Mesendoderm (in vitro differentiated cells): ENCODE measurements at regions not wholly inside any gene's neighbourhood (a gene's known extent, or its start where the extent isn't known, plus 50 kb on each side); places are given as distances from the start of the nearest gene placed in this dataset.

Source experiments
- DNase-seq: peaks from one replicate; pipeline ENCODE4 v3.0.0; 2013
- H2AK5ac ChIP-seq: 2 replicates; pipeline ENCODE4 v1.6.1; 2013; ENCODE audit warnings: low read length, inconsistent platforms
- H2BK120ac ChIP-seq: 2 replicates; pipeline ENCODE4 v1.6.1; 2013; ENCODE audit warnings: low read depth, mild to moderate bottlenecking, low read length, moderate library complexity, mixed read lengths
- H2BK15ac ChIP-seq: replicated peaks from 2 replicates; pipeline ENCODE4 v1.6.1; 2013; ENCODE audit warnings: low read depth, mild to moderate bottlenecking, moderate library complexity
- H2BK5ac ChIP-seq: 2 replicates; pipeline ENCODE4 v1.6.1; 2013; ENCODE audit warnings: low read length, inconsistent platforms
- H3K18ac ChIP-seq: 2 replicates; pipeline ENCODE4 v1.6.1; 2013; ENCODE audit warnings: mild to moderate bottlenecking, low read length, mixed read lengths
- H3K23ac ChIP-seq: one replicate; pipeline ENCODE4 v1.6.1; 2013; ENCODE audit warnings: low read length
- H3K27ac ChIP-seq: 2 replicates; pipeline ENCODE4 v1.5.1; 2013; ENCODE audit warnings: low read depth, mild to moderate bottlenecking, inconsistent platforms, low read length, moderate library complexity
- H3K27me3 ChIP-seq: 2 replicates; pipeline ENCODE4 v1.6.1; 2013; ENCODE audit warnings: low read length, control low read depth, mild to moderate bottlenecking, inconsistent platforms; ENCODE audit not compliant: insufficient read depth, poor library complexity
- H3K36me3 ChIP-seq: 2 replicates; pipeline ENCODE4 v1.6.1; 2013; ENCODE audit warnings: low read length, inconsistent platforms; ENCODE audit not compliant: control insufficient read depth, insufficient read depth
- H3K4ac ChIP-seq: one replicate; pipeline ENCODE4 v1.6.1; 2013; ENCODE audit warnings: low read depth, mild to moderate bottlenecking, low read length, moderate library complexity
- H3K4me1 ChIP-seq: 2 replicates; pipeline ENCODE4 v1.6.1; 2013; ENCODE audit warnings: low read depth, low read length, inconsistent platforms; ENCODE audit not compliant: control insufficient read depth
- H3K4me2 ChIP-seq: 2 replicates; pipeline ENCODE4 v1.6.1; 2013; ENCODE audit warnings: low read length
- H3K4me3 ChIP-seq: 2 replicates; pipeline ENCODE4 v1.5.1; 2013; ENCODE audit warnings: mild to moderate bottlenecking, low read length
- H3K56ac ChIP-seq: one replicate; pipeline ENCODE4 v1.6.1; 2013; ENCODE audit warnings: low read length
- H3K79me1 ChIP-seq: 2 replicates; pipeline ENCODE4 v1.6.1; 2013; ENCODE audit warnings: low read length, inconsistent platforms
- H3K79me2 ChIP-seq: 2 replicates; pipeline ENCODE4 v1.6.1; 2013; ENCODE audit warnings: mild to moderate bottlenecking, low read length; ENCODE audit not compliant: control insufficient read depth, insufficient read depth
- H3K9ac ChIP-seq: 2 replicates; pipeline ENCODE4 v1.6.1; 2013; ENCODE audit warnings: low read length, inconsistent platforms
- H4K5ac ChIP-seq: one replicate; pipeline ENCODE4 v1.6.1; 2013; ENCODE audit warnings: low read length
- H4K8ac ChIP-seq: one replicate; pipeline ENCODE4 v1.6.1; 2013; ENCODE audit warnings: low read depth, mild to moderate bottlenecking, control low read depth, low read length, moderate library complexity
- WGBS: extraction: QIAGEN DNeasy Blood & Tissue Kit; methylation state at CpG from one replicate; pipeline ENCODE4 v1.1.7; 2013; ENCODE audit warnings: low lambda C conversion rate, missing lambda C conversion rate; ENCODE audit not compliant: insufficient coverage; ENCODE audit errors: extremely low coverage; 5-methylcytosine and 5-hydroxymethylcytosine counted together

GRCh38 chr14:34013721-34014060 is 62.8 kb upstream of the EGLN3 start:
- no CpG with 5 or more reads among the region's 4 CpGs for WGBS
- no peak for DNase-seq

GRCh38 chr14:34012978-34013720 is 62.3 kb upstream of the EGLN3 start:
- H3K23ac ChIP-seq, result no peak overlapping the region
- no peak overlapping the region for H3K4me2 ChIP-seq
- no peak for DNase-seq
- H3K27me3 ChIP-seq, result no peaks in the 10 kb centered on the region
- no peaks in the 10 kb centered on the region for H3K4me1 ChIP-seq
- no peak overlapping the region for H4K5ac ChIP-seq
- H2AK5ac ChIP-seq, result no peak overlapping the region
- 100% methylated on average over 3 of the region's 9 CpGs for WGBS
- H3K9ac ChIP-seq, result no peak overlapping the region
- no peak overlapping the region for H3K18ac ChIP-seq
- H3K4me3 ChIP-seq, result no peak overlapping the region
- no peak overlapping the region for H4K8ac ChIP-seq
- no peak overlapping the region for H2BK120ac ChIP-seq
- H2BK15ac ChIP-seq, result no peak overlapping the region
- no peak overlapping the region for H3K27ac ChIP-seq
- no peaks in the 10 kb centered on the region for H3K79me2 ChIP-seq
- no peaks in the 10 kb centered on the region for H3K79me1 ChIP-seq
- H2BK5ac ChIP-seq, result no peak overlapping the region
- no peak overlapping the region for H3K56ac ChIP-seq
- H3K36me3 ChIP-seq, result no peaks in the 10 kb centered on the region
- no peak overlapping the region for H3K4ac ChIP-seq

More at GRCh38 chr14:34013721-34014060, 62.8 kb upstream of the EGLN3 start:
- Histone ChIP-seq H2BK15ac (no peak overlapping the region), H3K79me2 (no peaks in the 10 kb centered on the region), H4K8ac (no peak overlapping the region), H3K18ac (no peak overlapping the region), H3K36me3 (no peaks in the 10 kb centered on the region), H2BK5ac (no peak overlapping the region), H3K4me2 (no peak overlapping the region), H3K23ac (no peak overlapping the region), H2BK120ac (no peak overlapping the region), H3K9ac (no peak overlapping the region), H3K27ac (no peak overlapping the region), H3K56ac (no peak overlapping the region), H3K4ac (no peak overlapping the region), H3K27me3 (no peaks in the 10 kb centered on the region), H3K4me3 (no peak overlapping the region), H4K5ac (no peak overlapping the region), H3K4me1 (no peaks in the 10 kb centered on the region), H2AK5ac (no peak overlapping the region), H3K79me1 (no peaks in the 10 kb centered on the region)

- Histone ChIP-seq H3K4me3 (no peak overlapping the region), H2BK5ac (no peak overlapping the region), H3K9ac (no peak overlapping the region), H4K5ac (no peak overlapping the region), H3K79me2 (no peaks in the 10 kb centered on the region), H3K4me2 (no peak overlapping the region), H3K18ac (no peak overlapping the region), H2BK120ac (no peak overlapping the region), H4K8ac (no peak overlapping the region), H3K27me3 (no peaks in the 10 kb centered on the region), H3K23ac (no peak overlapping the region), H3K79me1 (no peaks in the 10 kb centered on the region), H3K4me1 (no peaks in the 10 kb centered on the region), H2BK15ac (no peak overlapping the region), H3K56ac (no peak overlapping the region), H2AK5ac (no peak overlapping the region), H3K4ac (no peak overlapping the region), H3K27ac (no peak overlapping the region), H3K36me3 (no peaks in the 10 kb centered on the region)
- WGBS, result no CpG with 5 or more reads among the region's 6 CpGs
- DNase-seq, result no peak
Observed at GRCh38 chr14:34012369-34012768, 61.5 kb upstream of the EGLN3 start.

GRCh38 chr14:34009956-34010355 is 59.1 kb upstream of the EGLN3 start:
- no peak overlapping the region for H4K8ac ChIP-seq
- H2AK5ac ChIP-seq, result no peak overlapping the region
- no CpG with 5 or more reads among the region's 5 CpGs for WGBS

GRCh38 chr14:34007902-34008301 is 57.0 kb upstream of the EGLN3 start:
- Histone ChIP-seq H3K79me2 (no peaks in the 10 kb centered on the region), H3K79me1 (no peaks in the 10 kb centered on the region), H3K27me3 (no peaks in the 10 kb centered on the region), H3K18ac (no peak overlapping the region), H3K23ac (no peak overlapping the region), H3K4me2 (no peak overlapping the region), H3K4ac (no peak overlapping the region), H2AK5ac (no peak overlapping the region), H2BK5ac (no peak overlapping the region), H3K27ac (no peak overlapping the region), H4K5ac (no peak overlapping the region), H3K4me1 (peaks cover 3% of the 10 kb centered on the region), H3K4me3 (no peak overlapping the region), H3K36me3 (no peaks in the 10 kb centered on the region), H3K56ac (no peak overlapping the region), H3K9ac (no peak overlapping the region), H2BK120ac (no peak overlapping the region), H4K8ac (no peak overlapping the region), H2BK15ac (no peak overlapping the region)
- whole genome bisulfite sequencing, result no CpG with 5 or more reads among the region's 3 CpGs
- no peak for DNase-seq

More at GRCh38 chr14:34009956-34010355, 59.1 kb upstream of the EGLN3 start:
- Histone ChIP-seq H3K27me3 (no peaks in the 10 kb centered on the region), H3K27ac (no peak overlapping the region), H3K4me3 (no peak overlapping the region), H3K4ac (no peak overlapping the region), H3K18ac (no peak overlapping the region), H3K4me2 (no peak overlapping the region), H3K36me3 (no peaks in the 10 kb centered on the region), H3K4me1 (peaks cover 3% of the 10 kb centered on the region), H3K79me1 (no peaks in the 10 kb centered on the region), H2BK15ac (no peak overlapping the region), H2BK120ac (no peak overlapping the region), H4K5ac (no peak overlapping the region), H2BK5ac (no peak overlapping the region), H3K56ac (no peak overlapping the region), H3K9ac (no peak overlapping the region), H3K79me2 (no peaks in the 10 kb centered on the region), H3K23ac (no peak overlapping the region)
- no peak for DNase-seq

- Histone ChIP-seq H3K27ac (no peak overlapping the region), H2AK5ac (no peak overlapping the region), H3K9ac (no peak overlapping the region), H2BK15ac (no peak overlapping the region), H3K79me2 (no peaks in the 10 kb centered on the region), H3K79me1 (no peaks in the 10 kb centered on the region), H4K5ac (no peak overlapping the region), H2BK120ac (no peak overlapping the region), H4K8ac (no peak overlapping the region), H3K4me2 (no peak overlapping the region), H2BK5ac (no peak overlapping the region), H3K56ac (no peak overlapping the region), H3K4me3 (no peak overlapping the region), H3K23ac (no peak overlapping the region), H3K18ac (no peak overlapping the region), H3K36me3 (no peaks in the 10 kb centered on the region), H3K4ac (no peak overlapping the region), H3K27me3 (no peaks in the 10 kb centered on the region), H3K4me1 (peaks cover 3% of the 10 kb centered on the region)
- DNase-seq, result no peak
Observed at GRCh38 chr14:34005901-34006300, 55.0 kb upstream of the EGLN3 start.
